ENCODE measurements at regions not wholly inside any gene's neighbourhood (a gene's known extent, or its start where the extent isn't known, plus 50 kb on each side); places are given as distances from the start of the nearest gene placed in this dataset.

DNA sequence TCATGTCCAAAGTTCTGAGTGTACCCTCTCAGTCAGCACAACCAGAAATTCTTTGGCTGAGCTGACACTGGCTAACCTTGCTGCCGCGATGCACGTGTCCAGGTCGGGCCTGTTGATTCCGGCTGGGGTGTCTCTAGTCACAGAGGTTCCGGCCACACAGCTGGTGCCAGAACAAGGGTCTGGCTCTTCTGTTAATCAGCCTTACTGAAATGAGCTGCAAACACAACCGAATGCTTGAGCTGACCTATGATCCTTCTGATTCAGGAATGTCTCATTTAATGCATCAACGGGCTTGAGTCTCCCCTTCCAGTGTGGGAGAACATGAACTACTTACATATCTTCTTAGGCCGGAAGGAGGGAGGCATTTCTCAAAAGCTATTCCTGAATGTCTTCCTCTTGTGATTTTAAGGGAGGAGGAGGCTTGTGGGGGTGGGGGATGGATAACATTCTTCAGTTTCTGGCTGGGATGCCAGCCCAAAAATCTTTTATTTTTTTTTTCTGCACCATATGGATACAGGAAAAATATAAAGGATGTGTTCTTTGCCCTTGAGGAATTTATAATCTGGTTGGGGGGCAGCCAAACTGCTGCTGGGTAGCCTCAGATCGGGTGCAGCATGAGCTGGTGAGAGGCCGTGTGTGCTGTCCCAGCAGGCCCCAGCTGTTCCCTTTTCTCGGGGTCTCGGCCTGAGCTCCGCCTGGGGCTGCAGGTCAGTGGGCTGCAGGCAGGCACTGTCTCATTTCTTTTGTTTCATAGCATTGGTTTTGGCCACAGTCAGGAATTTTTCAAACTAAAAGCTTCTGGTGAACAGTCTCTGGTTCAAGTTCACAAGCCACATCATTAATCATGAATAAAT is 319.1 kb upstream of the TBL1XR1 start:
- intact Hi-C loops (cut with DNase I; ENCODE audit: low total_unique reads) = no loop called here
- H3K9me3 ChIP-seq = no peaks in the 10 kb centered on the region
- TF ChIP-seq, protein P1, sequence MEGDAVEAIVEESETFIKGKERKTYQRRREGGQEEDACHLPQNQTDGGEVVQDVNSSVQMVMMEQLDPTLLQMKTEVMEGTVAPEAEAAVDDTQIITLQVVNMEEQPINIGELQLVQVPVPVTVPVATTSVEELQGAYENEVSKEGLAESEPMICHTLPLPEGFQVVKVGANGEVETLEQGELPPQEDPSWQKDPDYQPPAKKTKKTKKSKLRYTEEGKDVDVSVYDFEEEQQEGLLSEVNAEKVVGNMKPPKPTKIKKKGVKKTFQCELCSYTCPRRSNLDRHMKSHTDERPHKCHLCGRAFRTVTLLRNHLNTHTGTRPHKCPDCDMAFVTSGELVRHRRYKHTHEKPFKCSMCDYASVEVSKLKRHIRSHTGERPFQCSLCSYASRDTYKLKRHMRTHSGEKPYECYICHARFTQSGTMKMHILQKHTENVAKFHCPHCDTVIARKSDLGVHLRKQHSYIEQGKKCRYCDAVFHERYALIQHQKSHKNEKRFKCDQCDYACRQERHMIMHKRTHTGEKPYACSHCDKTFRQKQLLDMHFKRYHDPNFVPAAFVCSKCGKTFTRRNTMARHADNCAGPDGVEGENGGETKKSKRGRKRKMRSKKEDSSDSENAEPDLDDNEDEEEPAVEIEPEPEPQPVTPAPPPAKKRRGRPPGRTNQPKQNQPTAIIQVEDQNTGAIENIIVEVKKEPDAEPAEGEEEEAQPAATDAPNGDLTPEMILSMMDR (IDR thresholded peaks at IDR 0.05) = no peak
- TF ChIP-seq POLR2A (IDR thresholded peaks at IDR 0.05) = no peak
- H3K27ac ChIP-seq = peak overlapping the region in 1 of 2 donors; percentile 56
- H3K4me1 ChIP-seq = peaks cover 20% of the 10 kb centered on the region
- H3K4me3 ChIP-seq = no peak overlapping the region
- no peaks in the 10 kb centered on the region for H3K27me3 ChIP-seq
- WGBS, 2 donors = 23 to 36% methylated on average over 14 of the region's 14 CpGs
- no peaks in the 10 kb centered on the region for H3K36me3 ChIP-seq (ENCODE audit: low read depth, missing control alignments)
- DNase-seq = peak; percentile 72

DNA sequence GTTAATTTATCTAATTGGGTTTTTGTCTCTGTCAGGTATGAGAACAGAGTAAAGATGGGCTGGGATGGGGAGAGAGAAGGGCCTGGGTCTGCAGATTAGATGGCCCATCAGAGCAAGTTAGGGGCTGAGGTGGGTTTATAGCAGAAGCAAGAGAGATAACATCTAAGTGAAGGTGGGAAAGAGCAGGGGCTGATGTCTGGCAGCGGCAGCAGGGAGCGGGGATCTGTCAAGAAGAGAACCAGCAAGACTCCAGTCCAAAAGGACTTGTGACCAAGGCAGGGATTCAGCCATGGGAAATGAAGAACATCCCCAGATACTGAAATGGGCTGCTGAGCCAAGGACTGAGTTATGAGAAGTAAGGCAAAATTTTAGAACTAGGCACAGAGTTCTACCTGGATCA is 320.6 kb upstream of the TBL1XR1 start:
- TF ChIP-seq POLR2A (IDR thresholded peaks at IDR 0.05) = no peak
- TF ChIP-seq, protein P1 (IDR thresholded peaks at IDR 0.05) = no peak
- DNase-seq = no peak
- 97 to 100% methylated on average over 2 of the region's 2 CpGs for WGBS, 2 donors
- Histone ChIP-seq H3K36me3 (ENCODE audit: low read depth, missing control alignments) (no peaks in the 10 kb centered on the region), H3K27ac (no peak overlapping the region), H3K4me1 (peaks cover 20% of the 10 kb centered on the region), H3K4me3 (no peak overlapping the region), H3K9me3 (no peaks in the 10 kb centered on the region), H3K27me3 (no peaks in the 10 kb centered on the region)
- intact Hi-C loops (cut with DNase I; ENCODE audit: low total_unique reads) = no loop called here

GRCh38 chr3:177519588-177519987 is 322.3 kb upstream of the TBL1XR1 start:
- Histone ChIP-seq H3K36me3 (ENCODE audit: low read depth, missing control alignments) (no peaks in the 10 kb centered on the region), H3K4me3 (no peak overlapping the region), H3K27ac (no peak overlapping the region), H3K4me1 (peaks cover 17% of the 10 kb centered on the region), H3K27me3 (no peaks in the 10 kb centered on the region), H3K9me3 (no peaks in the 10 kb centered on the region)
- 59 to 89% methylated on average over 9 to 13 of the region's 13 CpGs for WGBS, 2 donors
- TF ChIP-seq, protein P1 (IDR thresholded peaks at IDR 0.05) = no peak
- TF ChIP-seq POLR2A (IDR thresholded peaks at IDR 0.05) = no peak
- intact Hi-C loops (cut with DNase I; ENCODE audit: low total_unique reads) = no loop called here
- no peak for DNase-seq

DNA sequence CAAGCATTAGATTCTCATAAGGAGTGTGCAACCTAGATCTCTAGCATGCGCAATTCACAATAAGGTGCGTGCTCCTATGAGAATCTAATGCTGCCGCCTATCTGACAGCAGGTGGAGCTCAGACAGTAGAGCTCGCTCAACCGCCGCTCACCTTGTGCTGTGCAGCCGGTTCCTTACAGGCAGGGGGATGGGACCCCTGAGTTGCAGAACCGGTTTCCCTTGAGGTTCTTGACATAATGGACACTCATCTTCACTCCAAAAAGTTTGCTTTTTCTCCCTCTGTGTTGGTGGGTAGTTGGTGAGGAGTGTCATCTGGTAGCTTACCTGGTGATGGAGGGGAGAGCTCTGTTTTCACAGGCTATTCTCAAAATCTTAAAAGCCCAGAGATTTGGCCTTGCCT is 324.0 kb upstream of the TBL1XR1 start:
- intact Hi-C loops (cut with DNase I; ENCODE audit: low total_unique reads) = no loop called here
- no peak overlapping the region for H3K4me3 ChIP-seq
- peaks cover 8% of the 10 kb centered on the region for H3K4me1 ChIP-seq
- 66 to 88% methylated on average over 8 of the region's 8 CpGs for WGBS, 2 donors
- H3K36me3 ChIP-seq (ENCODE audit: low read depth, missing control alignments) = no peaks in the 10 kb centered on the region
- no peak overlapping the region for H3K27ac ChIP-seq
- H3K27me3 ChIP-seq = no peaks in the 10 kb centered on the region
- TF ChIP-seq, protein P1 (IDR thresholded peaks at IDR 0.05) = no peak
- no peak for TF ChIP-seq POLR2A (IDR thresholded peaks at IDR 0.05)
- DNase-seq = no peak
- no peaks in the 10 kb centered on the region for H3K9me3 ChIP-seq

DNA sequence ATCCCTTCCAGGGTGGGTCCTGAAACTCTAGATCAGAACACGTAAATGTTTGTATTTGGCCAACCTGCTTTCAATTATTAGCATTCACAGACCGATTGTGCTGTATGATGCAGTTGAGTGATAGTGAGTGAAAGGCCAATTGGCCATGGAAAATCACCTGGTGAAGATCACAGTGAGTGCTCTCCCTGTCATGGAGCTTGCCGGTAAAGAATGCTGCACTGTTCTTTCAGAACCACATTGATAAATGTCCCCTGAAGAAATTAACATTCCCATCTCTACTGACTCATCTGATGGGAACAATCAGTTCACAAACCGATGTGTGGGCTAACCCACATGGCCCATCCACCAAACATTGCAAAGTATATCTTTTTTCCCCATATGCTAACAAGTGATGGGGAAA is 324.8 kb upstream of the TBL1XR1 start:
- intact Hi-C loops (cut with DNase I; ENCODE audit: low total_unique reads) = no loop called here
- H3K36me3 ChIP-seq (ENCODE audit: low read depth, missing control alignments) = no peaks in the 10 kb centered on the region
- H3K9me3 ChIP-seq = no peaks in the 10 kb centered on the region
- no peaks in the 10 kb centered on the region for H3K27me3 ChIP-seq
- H3K27ac ChIP-seq = no peak overlapping the region
- whole genome bisulfite sequencing, 2 donors = 86 to 100% methylated on average over 4 of the region's 4 CpGs
- H3K4me1 ChIP-seq = peaks cover under 1% of the 10 kb centered on the region
- H3K4me3 ChIP-seq = no peak overlapping the region
- no peak for DNase-seq
- TF ChIP-seq, protein P1 (IDR thresholded peaks at IDR 0.05) = no peak
- no peak for TF ChIP-seq POLR2A (IDR thresholded peaks at IDR 0.05)

Data from testis (tissue), 2 donors.